ENCODE measurements at regions not wholly inside any gene's neighbourhood (a gene's known extent, or its start where the extent isn't known, plus 50 kb on each side); places are given as distances from the start of the nearest gene placed in this dataset.

DNA sequence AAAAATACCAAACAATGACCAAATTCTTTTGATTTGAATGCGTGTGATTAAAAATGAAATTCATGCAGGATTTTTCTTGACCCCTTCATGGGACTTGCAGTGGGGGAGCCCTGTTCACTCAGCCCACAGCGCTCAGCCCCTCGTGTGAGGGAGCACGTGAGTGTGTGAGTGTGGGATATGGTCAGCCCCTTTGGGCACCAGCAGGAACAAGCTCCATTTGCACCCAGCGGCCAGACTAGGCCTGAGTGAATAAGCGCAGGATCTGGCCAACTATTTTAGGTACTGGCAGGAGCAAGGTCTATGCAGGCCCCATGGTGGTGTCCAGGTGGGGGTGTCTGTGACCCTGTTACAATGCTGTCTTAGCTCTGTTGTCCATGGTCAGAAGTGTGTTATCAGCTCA is 1631.2 kb downstream of the BRINP3 start:
- Mint-ChIP-seq H3K9me3 (no peaks in the 10 kb centered on the region), H3K4me3 (no peak overlapping the region), H3K27ac (no peak overlapping the region), H3K27me3 (no peaks in the 10 kb centered on the region), H3K36me3 (no peaks in the 10 kb centered on the region), H3K4me1 (ENCODE audit: unreplicated experiment) (no peaks in the 10 kb centered on the region)
- DNase-seq (ENCODE audit: extremely low spot score, unreplicated experiment), result no peak
- TF ChIP-seq, protein P1, sequence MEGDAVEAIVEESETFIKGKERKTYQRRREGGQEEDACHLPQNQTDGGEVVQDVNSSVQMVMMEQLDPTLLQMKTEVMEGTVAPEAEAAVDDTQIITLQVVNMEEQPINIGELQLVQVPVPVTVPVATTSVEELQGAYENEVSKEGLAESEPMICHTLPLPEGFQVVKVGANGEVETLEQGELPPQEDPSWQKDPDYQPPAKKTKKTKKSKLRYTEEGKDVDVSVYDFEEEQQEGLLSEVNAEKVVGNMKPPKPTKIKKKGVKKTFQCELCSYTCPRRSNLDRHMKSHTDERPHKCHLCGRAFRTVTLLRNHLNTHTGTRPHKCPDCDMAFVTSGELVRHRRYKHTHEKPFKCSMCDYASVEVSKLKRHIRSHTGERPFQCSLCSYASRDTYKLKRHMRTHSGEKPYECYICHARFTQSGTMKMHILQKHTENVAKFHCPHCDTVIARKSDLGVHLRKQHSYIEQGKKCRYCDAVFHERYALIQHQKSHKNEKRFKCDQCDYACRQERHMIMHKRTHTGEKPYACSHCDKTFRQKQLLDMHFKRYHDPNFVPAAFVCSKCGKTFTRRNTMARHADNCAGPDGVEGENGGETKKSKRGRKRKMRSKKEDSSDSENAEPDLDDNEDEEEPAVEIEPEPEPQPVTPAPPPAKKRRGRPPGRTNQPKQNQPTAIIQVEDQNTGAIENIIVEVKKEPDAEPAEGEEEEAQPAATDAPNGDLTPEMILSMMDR (conservative IDR thresholded peaks at IDR 0.05), result no peak

DNA sequence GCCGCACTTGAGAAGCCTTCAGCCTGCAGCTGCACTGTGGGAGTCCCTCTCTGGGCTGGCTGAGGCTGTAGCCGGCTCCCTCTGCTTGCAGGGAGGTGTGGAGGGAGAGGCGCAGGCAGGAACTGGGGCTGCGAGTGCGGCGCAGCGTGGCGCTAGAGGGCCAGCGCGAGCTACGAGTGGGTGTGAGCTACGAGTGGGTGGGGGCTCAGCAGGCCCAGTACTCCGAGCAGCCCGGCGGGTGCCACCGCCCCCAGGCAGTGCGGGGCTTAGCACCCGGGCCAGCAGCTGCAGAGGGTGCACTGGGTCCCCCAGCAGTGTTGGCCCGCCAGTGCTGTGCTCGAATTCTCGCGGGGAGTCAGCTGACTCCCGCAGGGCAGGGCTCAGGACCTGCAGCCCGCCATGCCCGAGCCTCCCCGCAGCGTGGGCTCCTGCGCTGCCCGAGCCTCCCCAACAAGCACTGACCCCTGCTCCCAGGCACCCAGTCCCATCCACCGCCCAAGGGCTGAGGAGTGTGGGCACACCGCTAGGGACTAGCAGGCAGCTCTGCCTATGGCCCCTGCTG is 1620.1 kb downstream of the BRINP3 start:
- TF ChIP-seq, protein P1 (conservative IDR thresholded peaks at IDR 0.05), result no peak
- Mint-ChIP-seq H3K4me3 (no peak overlapping the region), H3K4me1 (ENCODE audit: unreplicated experiment) (no peaks in the 10 kb centered on the region), H3K36me3 (no peaks in the 10 kb centered on the region), H3K27ac (no peak overlapping the region), H3K9me3 (no peaks in the 10 kb centered on the region), H3K27me3 (no peaks in the 10 kb centered on the region)
- DNase-seq (ENCODE audit: extremely low spot score, unreplicated experiment), result no peak

DNA sequence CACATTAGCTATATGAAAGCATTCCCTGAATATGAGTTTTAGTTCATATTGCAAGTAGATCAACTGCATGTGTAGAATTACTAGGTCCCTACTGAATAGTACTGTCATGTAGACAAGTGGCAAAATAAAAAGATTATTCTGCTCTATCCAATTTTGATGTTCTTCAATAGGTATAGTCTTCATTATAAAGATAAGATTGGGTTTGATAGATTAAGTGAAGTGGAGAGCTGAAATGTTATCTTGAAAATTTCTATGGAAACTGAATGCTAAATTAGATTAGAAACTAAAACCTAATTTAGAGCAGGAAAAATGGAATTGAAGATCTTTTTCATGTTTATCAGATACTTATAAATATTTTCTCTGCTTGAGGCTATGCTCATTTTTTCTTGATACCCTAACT is 1610.0 kb downstream of the BRINP3 start:
- Mint-ChIP-seq H3K27me3 (no peaks in the 10 kb centered on the region), H3K9me3 (no peaks in the 10 kb centered on the region), H3K4me1 (ENCODE audit: unreplicated experiment) (no peaks in the 10 kb centered on the region), H3K36me3 (no peaks in the 10 kb centered on the region), H3K4me3 (no peak overlapping the region), H3K27ac (no peak overlapping the region)
- TF ChIP-seq, protein P1 (conservative IDR thresholded peaks at IDR 0.05), result no peak
- no peak for DNase-seq (ENCODE audit: extremely low spot score, unreplicated experiment)

DNA sequence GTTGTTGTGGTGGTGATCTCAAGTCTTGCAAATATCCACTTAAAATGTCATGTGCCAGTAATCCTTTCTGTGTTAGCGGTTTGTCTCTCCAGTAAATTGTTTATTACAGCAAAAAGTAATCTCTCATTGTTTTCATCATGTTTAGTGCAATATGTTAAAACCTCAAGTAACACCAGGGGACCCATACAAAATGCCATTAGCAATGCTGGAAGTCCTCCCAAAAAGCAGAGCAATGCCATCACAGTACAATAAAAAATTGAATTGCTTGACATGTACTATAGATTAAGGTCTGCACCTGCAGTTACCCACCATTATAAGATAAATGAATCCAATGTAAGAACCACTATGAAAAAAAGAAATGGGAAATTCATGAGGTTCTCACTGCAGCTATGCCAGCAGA is 1606.5 kb downstream of the BRINP3 start:
- Mint-ChIP-seq H3K27ac (no peak overlapping the region), H3K4me1 (ENCODE audit: unreplicated experiment) (no peaks in the 10 kb centered on the region), H3K27me3 (no peaks in the 10 kb centered on the region), H3K4me3 (no peak overlapping the region), H3K9me3 (no peaks in the 10 kb centered on the region), H3K36me3 (no peaks in the 10 kb centered on the region)
- TF ChIP-seq, protein P1 (conservative IDR thresholded peaks at IDR 0.05), result no peak
- DNase-seq (ENCODE audit: extremely low spot score, unreplicated experiment), result no peak

DNA sequence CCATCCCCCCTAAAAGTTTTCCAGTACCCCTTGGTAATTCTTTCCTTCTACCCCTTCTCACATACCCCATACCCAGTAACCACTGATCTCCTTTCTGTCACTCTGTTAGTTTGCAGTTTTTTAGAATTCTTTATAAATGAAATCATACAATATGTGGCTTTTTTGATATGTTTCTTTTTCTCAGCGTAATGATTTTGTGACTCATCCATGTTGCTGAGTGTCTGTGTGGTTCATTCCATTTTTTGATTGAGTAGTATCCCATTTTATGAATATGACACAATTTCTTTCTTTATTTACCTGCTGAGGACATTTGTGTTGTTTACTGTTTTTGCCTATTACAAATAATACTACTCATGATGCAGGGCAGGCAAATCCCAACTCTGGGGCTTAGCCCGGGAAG is 1605.3 kb downstream of the BRINP3 start:
- DNase-seq (ENCODE audit: extremely low spot score, unreplicated experiment), result no peak
- no peaks in the 10 kb centered on the region for H3K36me3 Mint-ChIP-seq
- TF ChIP-seq, protein P1 (conservative IDR thresholded peaks at IDR 0.05), result no peak
- H3K9me3 Mint-ChIP-seq, result no peaks in the 10 kb centered on the region
- H3K4me1 Mint-ChIP-seq (ENCODE audit: unreplicated experiment), result no peaks in the 10 kb centered on the region
- no peaks in the 10 kb centered on the region for H3K27me3 Mint-ChIP-seq
- H3K4me3 Mint-ChIP-seq, result no peak overlapping the region
- no peak overlapping the region for H3K27ac Mint-ChIP-seq

DNA sequence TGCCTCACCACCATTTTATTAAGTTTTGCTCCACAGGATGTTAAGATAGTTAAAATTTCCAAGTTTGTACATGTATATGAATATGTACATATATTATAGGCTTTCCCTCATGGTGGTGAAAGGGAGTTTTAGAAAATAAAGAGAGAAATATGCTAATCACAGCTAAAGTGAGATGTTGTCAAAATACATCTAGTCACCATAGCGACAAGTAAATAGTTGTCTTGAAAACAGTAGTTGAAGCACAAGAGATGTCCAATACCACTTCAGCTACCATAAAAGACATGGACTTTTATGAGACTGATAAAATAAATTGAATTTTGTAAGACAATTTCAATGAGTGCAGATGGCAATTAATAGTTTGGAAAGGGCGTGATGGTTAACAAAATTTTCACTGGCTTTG is 1600.0 kb downstream of the BRINP3 start:
- no peaks in the 10 kb centered on the region for H3K36me3 Mint-ChIP-seq
- no peak overlapping the region for H3K4me3 Mint-ChIP-seq
- TF ChIP-seq, protein P1 (conservative IDR thresholded peaks at IDR 0.05), result no peak
- no peak for DNase-seq (ENCODE audit: extremely low spot score, unreplicated experiment)
- no peaks in the 10 kb centered on the region for H3K9me3 Mint-ChIP-seq
- no peaks in the 10 kb centered on the region for H3K27me3 Mint-ChIP-seq
- no peaks in the 10 kb centered on the region for H3K4me1 Mint-ChIP-seq (ENCODE audit: unreplicated experiment)
- no peak overlapping the region for H3K27ac Mint-ChIP-seq

Data from type B pancreatic cell (in vitro differentiated cells).